ENCODE measurements at regions not wholly inside any gene's neighbourhood (a gene's known extent, or its start where the extent isn't known, plus 50 kb on each side); places are given as distances from the start of the nearest gene placed in this dataset.

DNA sequence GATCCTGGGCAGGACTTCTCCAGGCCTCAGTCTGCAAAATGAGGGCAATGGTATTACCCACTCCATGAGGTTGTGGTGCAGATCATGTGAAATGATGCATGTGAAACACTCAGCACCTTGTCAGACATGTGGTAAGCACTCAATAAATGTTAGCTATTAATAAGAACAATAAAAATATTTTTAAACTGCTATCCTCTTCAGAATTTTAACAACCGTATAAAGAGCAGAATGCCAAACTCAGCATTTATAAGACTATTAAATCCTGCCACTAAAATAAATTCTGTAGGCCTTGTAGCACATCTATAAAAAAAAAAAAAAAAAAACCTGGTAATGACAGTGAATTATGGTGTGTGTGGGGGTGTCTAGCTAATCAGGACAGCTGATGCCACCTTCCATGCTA lies 213.9 kb upstream of the UMPS start:
- Histone ChIP-seq H3K4me1 (ENCODE audit: control insufficient read depth, insufficient read depth, low read length) (peaks cover 14% of the 10 kb centered on the region), H3K4me3 (ENCODE audit: low read length) (no peak overlapping the region), H3K36me3 (ENCODE audit: control insufficient read depth, insufficient read depth, low read length) (no peaks in the 10 kb centered on the region), H3K27me3 (ENCODE audit: control insufficient read depth, insufficient read depth, low read length) (no peaks in the 10 kb centered on the region), H3K9me3 (ENCODE audit: control insufficient read depth, low read length) (no peaks in the 10 kb centered on the region), H3K9ac (ENCODE audit: low read length) (no peak overlapping the region)

DNA sequence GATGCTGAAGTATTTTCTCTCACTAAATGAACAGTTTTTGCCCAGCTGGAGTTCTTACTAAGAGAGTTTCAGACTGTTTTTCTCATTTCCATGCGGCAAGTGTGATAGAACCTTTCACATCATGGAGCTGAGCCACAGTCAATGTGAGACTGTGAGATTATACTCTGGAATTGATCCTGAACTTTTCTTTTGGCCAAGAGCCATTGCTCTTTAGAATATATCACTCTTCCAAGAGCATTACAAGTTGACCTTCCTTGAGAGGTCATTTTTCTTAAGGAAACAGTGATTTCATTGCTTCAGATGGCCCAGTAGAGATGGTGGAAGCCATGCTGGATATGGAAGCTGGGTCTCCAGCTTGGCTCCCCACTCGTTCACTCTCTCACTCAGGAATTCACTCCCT lies 212.9 kb upstream of the UMPS start:
- no peaks in the 10 kb centered on the region for H3K9me3 ChIP-seq (ENCODE audit: control insufficient read depth, low read length)
- H3K27me3 ChIP-seq (ENCODE audit: control insufficient read depth, insufficient read depth, low read length): no peaks in the 10 kb centered on the region
- no peak overlapping the region for H3K4me3 ChIP-seq (ENCODE audit: low read length)
- H3K36me3 ChIP-seq (ENCODE audit: control insufficient read depth, insufficient read depth, low read length): no peaks in the 10 kb centered on the region
- no peak overlapping the region for H3K9ac ChIP-seq (ENCODE audit: low read length)
- peaks cover 16% of the 10 kb centered on the region for H3K4me1 ChIP-seq (ENCODE audit: control insufficient read depth, insufficient read depth, low read length)

DNA sequence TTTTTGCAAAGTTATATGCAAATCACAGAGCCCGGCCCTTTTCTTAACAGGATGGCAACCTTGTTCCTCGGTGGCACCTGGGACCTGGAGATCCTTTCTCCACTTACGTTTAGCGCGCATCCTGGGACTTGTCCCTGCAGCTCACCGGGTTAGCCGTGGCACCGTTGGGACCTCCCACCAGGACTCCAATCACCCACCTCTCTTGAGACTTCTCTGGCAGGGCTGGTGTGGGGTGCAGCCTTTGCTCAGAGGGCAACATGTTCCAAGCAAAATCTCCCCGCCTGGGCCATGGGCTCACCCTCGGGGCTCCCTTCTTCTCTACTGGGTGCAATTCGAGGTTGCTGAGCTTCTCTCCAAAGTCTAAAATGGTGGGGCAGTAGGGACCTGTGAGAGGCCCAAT lies 211.9 kb upstream of the UMPS start:
- Histone ChIP-seq H3K27me3 (ENCODE audit: control insufficient read depth, insufficient read depth, low read length) (no peaks in the 10 kb centered on the region), H3K4me1 (ENCODE audit: control insufficient read depth, insufficient read depth, low read length) (peaks cover 9% of the 10 kb centered on the region), H3K9ac (ENCODE audit: low read length) (no peak overlapping the region), H3K4me3 (ENCODE audit: low read length) (no peak overlapping the region), H3K9me3 (ENCODE audit: control insufficient read depth, low read length) (no peaks in the 10 kb centered on the region), H3K36me3 (ENCODE audit: control insufficient read depth, insufficient read depth, low read length) (no peaks in the 10 kb centered on the region)

DNA sequence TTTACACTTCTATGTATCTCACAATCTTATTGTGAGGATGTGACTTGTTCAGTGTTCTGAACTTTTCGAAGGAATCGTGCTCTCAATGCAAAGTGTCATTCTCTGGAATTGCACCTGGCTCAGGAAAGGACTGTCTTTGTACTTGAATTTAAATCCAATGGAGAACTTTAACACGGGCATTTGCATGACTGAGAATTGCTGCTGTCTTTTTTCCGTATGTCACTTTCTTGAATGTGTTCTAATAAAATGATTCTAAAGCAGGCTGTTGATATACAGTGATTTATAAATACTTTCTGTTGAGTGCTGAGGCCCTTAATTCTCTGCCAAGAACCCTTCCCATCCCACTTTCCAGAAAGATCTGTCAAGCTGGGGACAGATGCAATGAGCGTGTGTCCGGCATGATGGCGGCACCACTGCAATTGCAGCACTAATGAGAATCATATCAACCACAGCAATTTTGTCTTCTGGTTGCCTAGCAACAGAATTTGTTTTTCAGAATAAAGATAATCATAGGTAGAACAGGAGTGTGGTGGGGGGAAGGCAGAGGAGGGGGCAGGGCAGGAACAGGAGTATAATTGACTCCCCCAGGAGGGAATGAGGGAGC lies 210.6 kb upstream of the UMPS start:
- no peak overlapping the region for H3K9ac ChIP-seq (ENCODE audit: low read length)
- H3K36me3 ChIP-seq (ENCODE audit: control insufficient read depth, insufficient read depth, low read length): no peaks in the 10 kb centered on the region
- H3K4me1 ChIP-seq (ENCODE audit: control insufficient read depth, insufficient read depth, low read length): peaks cover 5% of the 10 kb centered on the region
- no peaks in the 10 kb centered on the region for H3K9me3 ChIP-seq (ENCODE audit: control insufficient read depth, low read length)
- no peaks in the 10 kb centered on the region for H3K27me3 ChIP-seq (ENCODE audit: control insufficient read depth, insufficient read depth, low read length)
- H3K4me3 ChIP-seq (ENCODE audit: low read length): no peak overlapping the region

DNA sequence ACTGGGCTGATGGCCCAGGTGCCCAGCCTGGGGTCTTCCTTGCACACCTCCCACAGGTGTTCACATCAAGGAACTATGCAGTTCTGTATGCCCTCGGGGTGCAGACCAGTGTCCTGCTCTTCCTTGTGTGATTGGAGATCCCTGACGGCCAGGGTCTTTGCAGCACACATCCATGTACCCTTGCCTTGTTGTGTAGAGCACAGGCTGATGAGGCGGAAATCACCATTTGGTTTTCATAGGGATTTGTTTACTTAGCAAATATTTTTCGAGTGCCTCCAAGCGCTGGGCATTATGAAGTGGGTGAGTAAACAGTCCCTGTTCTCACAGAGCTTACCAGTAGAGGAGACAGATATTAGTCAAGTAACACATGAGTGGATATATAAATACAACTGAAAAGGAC lies 209.3 kb upstream of the UMPS start:
- no peaks in the 10 kb centered on the region for H3K36me3 ChIP-seq (ENCODE audit: control insufficient read depth, insufficient read depth, low read length)
- H3K9ac ChIP-seq (ENCODE audit: low read length): no peak overlapping the region

DNA sequence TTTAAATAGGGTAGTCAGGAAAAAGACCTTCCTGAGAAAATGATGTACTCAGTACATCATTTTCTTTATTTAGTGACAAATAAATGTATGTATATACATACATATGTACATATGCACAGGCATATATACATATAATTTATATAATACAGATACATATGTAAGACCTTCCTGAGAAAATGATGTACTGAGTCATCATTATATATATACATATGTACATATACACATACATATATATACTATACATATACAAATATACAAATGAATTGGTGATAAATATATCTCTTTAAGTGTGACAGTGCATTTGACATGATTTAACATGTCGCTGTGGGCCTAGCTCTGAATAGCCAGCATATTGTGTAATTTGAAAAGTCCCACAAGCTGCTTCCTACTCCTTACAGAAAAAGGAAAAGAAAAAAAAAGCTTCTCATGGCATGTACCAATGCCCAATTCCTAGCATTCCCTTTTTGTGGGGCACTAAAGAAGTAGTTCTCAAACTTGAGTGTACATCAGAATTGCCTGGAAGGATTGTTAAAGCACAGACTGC lies 208.1 kb upstream of the UMPS start:
- Histone ChIP-seq H3K4me3 (ENCODE audit: low read length) (no peak overlapping the region), H3K4me1 (ENCODE audit: control insufficient read depth, insufficient read depth, low read length) (peaks cover 5% of the 10 kb centered on the region), H3K27me3 (ENCODE audit: control insufficient read depth, insufficient read depth, low read length) (no peaks in the 10 kb centered on the region), H3K36me3 (ENCODE audit: control insufficient read depth, insufficient read depth, low read length) (no peaks in the 10 kb centered on the region), H3K9me3 (ENCODE audit: control insufficient read depth, low read length) (no peaks in the 10 kb centered on the region), H3K9ac (ENCODE audit: low read length) (no peak overlapping the region)

More for the DNA sequence above, 209.3 kb upstream of the UMPS start:
- Histone ChIP-seq H3K9me3 (ENCODE audit: control insufficient read depth, low read length) (no peaks in the 10 kb centered on the region), H3K27me3 (ENCODE audit: control insufficient read depth, insufficient read depth, low read length) (no peaks in the 10 kb centered on the region), H3K4me3 (ENCODE audit: low read length) (no peak overlapping the region), H3K4me1 (ENCODE audit: control insufficient read depth, insufficient read depth, low read length) (peaks cover 5% of the 10 kb centered on the region)

DNA sequence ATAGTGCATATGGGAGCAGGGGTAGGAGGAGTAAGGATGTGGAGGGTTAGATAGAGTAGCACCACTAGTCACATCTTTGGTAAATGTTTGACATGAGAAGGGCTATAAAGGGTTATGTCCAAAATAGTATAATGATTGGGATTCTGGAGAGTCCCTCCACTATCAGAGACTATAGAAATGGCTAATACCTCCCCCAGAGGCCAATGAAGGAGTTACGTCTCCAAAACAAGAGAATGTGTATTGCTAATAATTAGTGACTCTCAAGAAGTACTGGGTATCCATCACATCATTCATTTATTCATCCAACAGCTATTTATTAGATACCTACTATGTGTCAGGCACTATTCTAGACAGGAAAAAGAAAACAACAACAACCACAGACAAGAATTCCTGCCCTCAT lies 203.7 kb upstream of the UMPS start:
- H3K36me3 ChIP-seq (ENCODE audit: control insufficient read depth, insufficient read depth, low read length): no peaks in the 10 kb centered on the region
- H3K9ac ChIP-seq (ENCODE audit: low read length): no peak overlapping the region
- H3K4me1 ChIP-seq (ENCODE audit: control insufficient read depth, insufficient read depth, low read length): no peaks in the 10 kb centered on the region
- no peaks in the 10 kb centered on the region for H3K27me3 ChIP-seq (ENCODE audit: control insufficient read depth, insufficient read depth, low read length)
- no peak overlapping the region for H3K4me3 ChIP-seq (ENCODE audit: low read length)
- no peaks in the 10 kb centered on the region for H3K9me3 ChIP-seq (ENCODE audit: control insufficient read depth, low read length)

DNA sequence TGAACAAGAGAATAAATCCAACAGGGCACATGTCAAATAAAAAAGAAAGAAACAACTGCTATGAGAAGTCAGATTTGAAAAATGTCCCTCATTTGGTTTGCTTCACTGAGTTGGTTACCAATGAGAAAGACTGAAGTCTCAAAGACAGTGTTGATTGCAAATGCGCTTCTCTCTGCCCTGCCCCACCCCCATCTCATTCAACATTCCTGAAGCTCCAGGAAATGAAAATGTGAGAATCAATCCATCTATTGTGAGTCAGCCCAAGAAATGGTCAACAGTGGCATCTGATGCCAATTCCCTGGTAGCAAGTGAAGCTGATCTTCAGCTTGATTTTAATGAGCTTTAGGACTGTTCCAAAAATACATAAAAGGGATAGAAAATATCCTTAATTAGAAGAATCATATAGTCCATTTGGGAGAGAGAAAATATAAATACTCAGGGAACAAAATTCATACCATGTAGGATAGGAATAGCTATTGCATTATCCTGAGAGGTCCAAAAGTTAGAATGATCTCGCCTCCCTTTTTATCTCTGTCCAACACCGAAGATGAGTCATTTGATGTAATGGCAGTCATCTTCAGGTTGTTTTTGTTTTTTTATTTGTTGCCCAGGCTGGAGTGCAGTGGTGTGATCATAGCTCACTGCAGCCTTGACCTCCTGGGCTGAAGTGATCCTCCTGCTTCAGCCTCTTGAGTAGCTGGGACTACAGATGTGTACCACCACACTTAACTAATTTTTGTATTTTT lies 200.3 kb upstream of the UMPS start:
- no peaks in the 10 kb centered on the region for H3K27me3 ChIP-seq (ENCODE audit: control insufficient read depth, insufficient read depth, low read length)
- no peaks in the 10 kb centered on the region for H3K4me1 ChIP-seq (ENCODE audit: control insufficient read depth, insufficient read depth, low read length)
- H3K4me3 ChIP-seq (ENCODE audit: low read length): no peak overlapping the region
- H3K9ac ChIP-seq (ENCODE audit: low read length): no peak overlapping the region
- no peaks in the 10 kb centered on the region for H3K9me3 ChIP-seq (ENCODE audit: control insufficient read depth, low read length)
- H3K36me3 ChIP-seq (ENCODE audit: control insufficient read depth, insufficient read depth, low read length): no peaks in the 10 kb centered on the region

DNA sequence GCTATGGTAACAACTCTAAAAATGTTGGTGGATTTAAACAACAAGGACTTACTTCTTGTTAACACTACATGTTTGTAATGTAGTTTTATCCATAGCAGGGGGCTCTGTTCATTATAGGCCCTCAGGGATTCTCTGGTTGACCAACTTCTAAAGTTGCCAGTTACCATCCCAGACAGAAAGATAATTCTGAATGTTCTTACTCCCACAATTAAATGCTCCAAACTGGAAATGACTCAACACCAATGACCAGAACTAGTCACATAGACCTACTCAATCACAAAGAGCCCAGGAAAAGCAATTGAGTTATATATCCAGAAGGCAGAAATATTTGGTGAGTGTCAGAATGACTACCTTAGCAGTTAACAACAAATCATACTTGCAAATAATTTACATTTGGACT lies 199.3 kb upstream of the UMPS start:
- Histone ChIP-seq H3K27me3 (ENCODE audit: control insufficient read depth, insufficient read depth, low read length) (no peaks in the 10 kb centered on the region), H3K9me3 (ENCODE audit: control insufficient read depth, low read length) (no peaks in the 10 kb centered on the region), H3K4me3 (ENCODE audit: low read length) (no peak overlapping the region), H3K9ac (ENCODE audit: low read length) (no peak overlapping the region), H3K36me3 (ENCODE audit: control insufficient read depth, insufficient read depth, low read length) (no peaks in the 10 kb centered on the region), H3K4me1 (ENCODE audit: control insufficient read depth, insufficient read depth, low read length) (no peaks in the 10 kb centered on the region)

DNA sequence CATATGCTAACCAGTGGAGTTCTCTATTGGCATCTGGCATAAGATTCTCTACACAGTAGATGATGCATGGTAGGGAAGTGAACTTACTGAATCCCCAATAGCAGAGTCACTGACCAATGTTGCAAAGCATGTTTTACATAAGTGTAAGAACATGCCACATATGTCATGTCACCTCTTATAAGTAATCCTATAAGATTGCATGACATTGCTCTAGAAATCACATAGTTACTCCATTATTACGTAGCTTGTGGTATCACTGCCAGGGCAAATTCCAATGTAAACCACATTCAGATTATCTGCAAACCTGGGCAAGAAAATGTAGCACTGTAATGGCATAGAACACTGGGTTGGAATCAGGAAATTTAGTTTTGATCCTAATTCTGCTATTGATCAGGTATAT lies 198.2 kb upstream of the UMPS start:
- H3K27me3 ChIP-seq (ENCODE audit: control insufficient read depth, insufficient read depth, low read length): no peaks in the 10 kb centered on the region
- no peaks in the 10 kb centered on the region for H3K9me3 ChIP-seq (ENCODE audit: control insufficient read depth, low read length)
- no peak overlapping the region for H3K9ac ChIP-seq (ENCODE audit: low read length)
- no peaks in the 10 kb centered on the region for H3K36me3 ChIP-seq (ENCODE audit: control insufficient read depth, insufficient read depth, low read length)
- H3K4me3 ChIP-seq (ENCODE audit: low read length): no peak overlapping the region
- no peaks in the 10 kb centered on the region for H3K4me1 ChIP-seq (ENCODE audit: control insufficient read depth, insufficient read depth, low read length)

DNA sequence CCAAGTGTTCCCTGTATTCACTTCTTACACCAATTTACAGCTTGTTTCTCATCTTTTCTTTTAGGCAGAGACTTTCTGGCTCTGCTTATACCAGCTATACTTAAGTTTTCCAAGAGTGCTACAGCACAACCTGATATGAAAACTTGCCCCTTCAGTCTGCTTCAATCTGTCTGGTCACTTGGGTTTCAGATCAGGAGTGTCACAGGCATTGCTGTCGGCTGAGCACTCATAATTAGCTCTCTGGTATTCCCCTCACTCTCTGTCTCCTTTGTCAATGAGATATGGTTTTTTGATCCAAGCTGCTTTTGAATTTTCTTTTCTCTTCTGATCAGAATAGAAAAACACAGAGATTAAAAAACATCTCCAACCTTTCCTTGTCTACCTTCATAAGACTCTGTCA lies 194.9 kb upstream of the UMPS start:
- Histone ChIP-seq H3K27me3 (ENCODE audit: control insufficient read depth, insufficient read depth, low read length) (no peaks in the 10 kb centered on the region), H3K4me1 (ENCODE audit: control insufficient read depth, insufficient read depth, low read length) (no peaks in the 10 kb centered on the region), H3K4me3 (ENCODE audit: low read length) (no peak overlapping the region), H3K36me3 (ENCODE audit: control insufficient read depth, insufficient read depth, low read length) (no peaks in the 10 kb centered on the region), H3K9ac (ENCODE audit: low read length) (no peak overlapping the region), H3K9me3 (ENCODE audit: control insufficient read depth, low read length) (no peaks in the 10 kb centered on the region)

DNA sequence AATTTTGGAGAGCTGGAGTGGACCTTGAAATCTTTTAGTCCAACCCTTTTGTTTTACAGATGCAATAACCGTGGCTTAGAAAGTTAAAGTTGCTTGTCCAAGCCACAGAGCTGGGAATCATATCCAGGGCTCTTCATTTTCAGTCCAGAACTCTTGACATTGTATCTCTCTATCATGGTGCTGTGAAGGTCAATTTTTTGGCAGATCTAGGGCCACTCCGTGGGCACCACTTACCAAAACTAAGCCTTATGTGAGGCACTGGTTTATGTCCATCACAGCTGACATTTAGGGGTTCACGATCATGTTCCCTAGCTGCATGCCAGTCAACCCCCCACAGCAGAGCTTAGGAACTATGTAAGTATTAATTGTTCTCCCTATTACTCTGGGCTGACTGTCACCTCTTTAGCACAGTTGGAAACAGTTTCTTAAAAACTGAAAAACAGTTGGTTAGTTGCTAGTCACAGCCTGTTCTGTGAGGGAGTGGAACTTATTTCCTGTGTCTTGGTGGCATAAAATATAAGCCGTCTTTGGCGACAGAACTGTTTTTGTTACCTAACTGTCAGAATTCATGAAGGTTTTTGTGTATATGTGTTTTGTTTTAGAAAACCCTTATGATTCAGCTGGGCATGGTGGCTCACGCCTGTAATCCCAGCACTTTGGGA lies 189.6 kb upstream of the UMPS start:
- H3K9me3 ChIP-seq (ENCODE audit: control insufficient read depth, low read length): no peaks in the 10 kb centered on the region
- H3K36me3 ChIP-seq (ENCODE audit: control insufficient read depth, insufficient read depth, low read length): no peaks in the 10 kb centered on the region
- H3K27me3 ChIP-seq (ENCODE audit: control insufficient read depth, insufficient read depth, low read length): no peaks in the 10 kb centered on the region
- H3K9ac ChIP-seq (ENCODE audit: low read length): no peak overlapping the region
- H3K4me3 ChIP-seq (ENCODE audit: low read length): no peak overlapping the region
- no peaks in the 10 kb centered on the region for H3K4me1 ChIP-seq (ENCODE audit: control insufficient read depth, insufficient read depth, low read length)

All from mucosa of stomach (tissue), 1 donor.